GM12801 (cell line): ENCODE measurements at regions not wholly inside any gene's neighbourhood (a gene's known extent, or its start where the extent isn't known, plus 50 kb on each side); places are given as distances from the start of the nearest gene placed in this dataset.

Experiments
- TF ChIP-seq, protein P1 (sequence below): IDR thresholded peaks from one replicate; pipeline ENCODE4 v1.5.1; 2011; ENCODE audit warnings: control low read depth; ENCODE audit not compliant: insufficient read length; ENCODE audit errors: extremely low read depth

DNA sequence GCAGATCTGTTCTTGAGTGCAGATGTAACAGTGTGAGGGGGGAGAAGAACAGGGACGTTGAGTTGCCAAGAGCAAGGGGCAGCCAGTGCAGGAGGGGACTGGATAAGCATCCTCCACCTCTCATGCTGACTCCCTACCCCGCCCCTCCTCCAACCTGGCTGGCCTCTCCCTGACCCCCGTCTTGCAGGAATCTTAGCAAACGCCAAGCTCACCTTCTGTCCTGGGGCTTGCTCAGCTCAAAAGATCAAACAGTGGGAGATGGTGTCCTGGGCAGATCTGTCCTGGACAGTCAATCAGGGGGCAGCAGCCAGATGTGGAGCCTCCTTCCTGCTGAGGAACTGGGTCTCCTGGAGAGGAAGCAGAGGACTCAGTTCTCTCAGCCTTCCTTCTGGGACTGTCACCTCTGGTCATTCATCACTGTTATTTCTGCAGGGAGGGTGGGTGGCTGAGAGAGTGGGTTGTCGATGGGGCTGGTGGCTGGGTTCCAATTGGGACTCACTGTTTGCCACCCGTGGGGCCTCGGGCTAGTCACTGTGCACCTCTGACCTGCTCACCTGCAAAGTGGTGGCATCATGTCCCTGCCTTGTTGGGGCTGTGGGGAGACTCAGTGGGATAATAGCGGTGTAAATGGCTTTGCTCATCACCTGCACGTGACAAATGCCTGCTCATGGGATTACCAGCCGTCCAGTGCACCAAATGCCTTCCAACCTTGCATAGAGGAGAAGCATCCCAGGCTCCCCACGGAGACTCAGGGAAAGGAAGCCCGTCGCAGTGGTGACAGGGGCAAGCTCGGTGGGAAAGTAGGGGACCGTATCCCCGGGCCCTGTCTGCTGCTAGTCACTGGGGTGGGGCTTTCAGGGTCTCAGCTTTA is 154.4 kb downstream of the PTPRU start:
- TF ChIP-seq, protein P1, sequence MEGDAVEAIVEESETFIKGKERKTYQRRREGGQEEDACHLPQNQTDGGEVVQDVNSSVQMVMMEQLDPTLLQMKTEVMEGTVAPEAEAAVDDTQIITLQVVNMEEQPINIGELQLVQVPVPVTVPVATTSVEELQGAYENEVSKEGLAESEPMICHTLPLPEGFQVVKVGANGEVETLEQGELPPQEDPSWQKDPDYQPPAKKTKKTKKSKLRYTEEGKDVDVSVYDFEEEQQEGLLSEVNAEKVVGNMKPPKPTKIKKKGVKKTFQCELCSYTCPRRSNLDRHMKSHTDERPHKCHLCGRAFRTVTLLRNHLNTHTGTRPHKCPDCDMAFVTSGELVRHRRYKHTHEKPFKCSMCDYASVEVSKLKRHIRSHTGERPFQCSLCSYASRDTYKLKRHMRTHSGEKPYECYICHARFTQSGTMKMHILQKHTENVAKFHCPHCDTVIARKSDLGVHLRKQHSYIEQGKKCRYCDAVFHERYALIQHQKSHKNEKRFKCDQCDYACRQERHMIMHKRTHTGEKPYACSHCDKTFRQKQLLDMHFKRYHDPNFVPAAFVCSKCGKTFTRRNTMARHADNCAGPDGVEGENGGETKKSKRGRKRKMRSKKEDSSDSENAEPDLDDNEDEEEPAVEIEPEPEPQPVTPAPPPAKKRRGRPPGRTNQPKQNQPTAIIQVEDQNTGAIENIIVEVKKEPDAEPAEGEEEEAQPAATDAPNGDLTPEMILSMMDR = no peak

DNA sequence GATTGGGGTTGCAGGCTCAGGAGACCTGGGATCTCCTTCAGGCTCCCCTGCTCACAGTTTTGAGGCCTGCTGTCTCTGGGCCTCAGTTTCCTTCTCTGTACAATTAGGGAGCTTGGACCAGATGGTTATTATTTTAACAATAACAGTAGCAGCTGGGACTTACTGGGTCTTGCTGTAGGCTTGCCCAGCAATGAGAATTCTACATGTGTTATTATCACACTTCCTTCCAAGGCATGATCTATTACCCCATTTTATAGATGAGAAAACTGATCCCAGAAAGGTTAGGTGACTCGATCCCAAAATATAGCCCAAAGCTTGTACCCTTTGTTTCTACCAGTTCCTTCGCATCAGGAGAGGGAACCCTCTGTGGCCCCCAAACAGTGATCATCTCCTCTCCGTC is 153.8 kb downstream of the PTPRU start:
- TF ChIP-seq, protein P1 = no peak

DNA sequence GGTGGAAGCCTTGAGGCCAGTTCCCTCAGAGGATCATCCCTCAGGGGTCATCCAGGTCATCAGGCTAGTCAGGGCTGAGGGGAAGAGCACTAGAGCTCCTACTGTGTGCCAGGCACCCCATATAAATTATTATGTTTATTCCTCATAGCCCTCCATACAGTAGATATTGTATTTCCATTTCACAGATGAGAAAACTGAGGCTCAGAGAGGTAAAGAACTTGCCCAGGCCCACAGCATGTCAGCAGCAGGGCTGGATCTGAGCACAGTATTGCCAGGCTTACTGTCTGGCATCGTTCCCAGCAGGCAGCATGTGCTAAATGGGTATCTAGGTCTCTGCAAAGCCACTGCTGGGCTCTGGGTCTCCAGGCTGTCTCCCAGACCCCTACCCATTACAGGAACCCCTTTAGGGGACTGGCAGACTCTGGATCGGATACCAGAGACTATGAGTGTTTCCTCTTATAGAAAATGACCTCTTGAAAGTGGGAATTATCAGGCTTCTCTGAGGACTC is 153.3 kb downstream of the PTPRU start:
- TF ChIP-seq, protein P1 = no peak

DNA sequence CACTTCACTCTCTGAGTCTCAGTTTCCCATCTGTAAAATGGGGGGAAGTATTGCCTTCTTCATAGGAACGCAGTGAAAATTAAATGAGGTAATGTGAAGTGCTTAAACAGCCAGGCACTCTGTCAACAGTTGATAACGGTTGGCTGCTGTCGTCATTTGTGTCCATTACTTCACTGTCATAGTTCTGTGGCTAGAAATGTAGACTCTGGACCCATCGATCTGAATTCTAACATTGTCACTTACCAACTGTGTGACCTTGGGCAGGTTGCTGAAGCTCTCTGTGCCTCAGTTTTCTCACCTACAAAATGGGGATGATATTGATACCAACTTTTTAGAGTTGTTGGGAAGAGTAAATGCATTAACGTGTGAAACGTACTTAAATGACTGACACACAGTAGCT is 152.6 kb downstream of the PTPRU start:
- TF ChIP-seq, protein P1 = no peak

DNA sequence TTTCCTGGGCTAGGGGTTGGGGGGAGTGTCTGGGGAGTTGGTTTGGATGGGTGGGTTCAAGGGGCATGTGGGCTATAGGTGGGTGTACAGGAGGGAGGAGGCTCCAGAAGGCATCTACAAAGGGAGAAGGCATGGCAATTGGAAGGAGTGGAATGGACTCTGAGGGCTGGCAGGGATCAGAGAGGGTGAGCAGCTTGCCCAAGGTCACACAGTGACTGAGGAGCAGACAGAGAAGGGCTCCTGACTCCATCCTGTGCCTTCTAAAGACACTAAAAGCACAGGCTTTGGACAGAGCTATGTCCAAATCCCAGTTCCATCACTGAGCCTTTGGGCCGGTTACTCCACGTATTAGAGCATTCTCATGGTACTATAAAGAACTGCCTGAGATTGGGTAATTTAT is 151.8 kb downstream of the PTPRU start:
- TF ChIP-seq, protein P1 = no peak

DNA sequence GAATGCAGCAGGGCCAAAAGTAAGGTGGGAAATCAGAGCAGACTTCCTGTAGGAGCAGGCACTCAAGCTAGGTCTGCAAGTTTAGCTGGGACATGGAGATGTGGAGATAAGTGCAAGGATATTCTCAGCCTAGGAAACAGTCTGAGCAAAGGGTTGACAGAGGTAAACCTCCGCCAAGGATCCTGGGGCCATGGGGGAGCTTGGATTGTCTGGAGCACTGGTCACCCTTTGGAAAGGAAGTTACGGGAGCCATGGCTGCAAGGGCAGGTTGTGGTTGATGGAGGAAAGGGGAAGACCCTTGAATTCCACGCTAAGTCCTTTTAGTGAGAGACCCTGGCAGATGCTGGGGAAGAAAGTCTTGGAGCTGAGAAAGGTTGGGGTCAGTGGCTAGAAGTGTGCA is 150.9 kb downstream of the PTPRU start:
- TF ChIP-seq, protein P1 = no peak

DNA sequence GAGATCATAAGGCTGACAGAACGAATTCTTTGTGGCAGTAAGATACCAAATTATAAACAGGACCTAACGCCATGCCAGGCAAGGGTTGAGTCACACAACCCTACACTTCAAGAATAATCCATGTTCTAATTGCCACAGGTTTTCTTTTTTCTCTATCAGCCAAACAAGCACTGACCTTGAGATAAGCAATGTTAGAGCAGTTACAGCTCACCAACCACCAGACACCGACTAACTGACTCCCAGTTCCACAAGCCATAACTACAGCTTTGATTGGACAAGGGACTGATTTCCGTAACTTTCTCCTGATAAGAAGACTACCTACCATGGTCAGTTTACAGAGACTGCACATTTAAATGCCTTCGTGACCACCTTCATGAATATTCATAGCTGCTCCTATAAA is 149.6 kb downstream of the PTPRU start:
- TF ChIP-seq, protein P1 = no peak
